HG02642 (cell line): ENCODE measurements at regions not wholly inside any gene's neighbourhood (a gene's known extent, or its start where the extent isn't known, plus 50 kb on each side); places are given as distances from the start of the nearest gene placed in this dataset.
A peak's percentile ranks its signal among the peaks of the same experiment; 100 is the strongest.
"Not testable (repeated sequence)": the region's sequence is repeated elsewhere in the genome, so short reads cannot be mapped to it uniquely, and the experiment has no call there.

Experiments used
- ATAC-seq: cut with Tn5 transposase; IDR thresholded peaks from one replicate; pipeline ENCODE4 v1.9.1; 2021; ENCODE audit warnings: mild to moderate bottlenecking; ENCODE audit not compliant: unreplicated experiment, poor library complexity

- no peak for ATAC-seq
Measured at GRCh38 chr4:110830461-110830860, 207.6 kb upstream of the PITX2 start.

DNA sequence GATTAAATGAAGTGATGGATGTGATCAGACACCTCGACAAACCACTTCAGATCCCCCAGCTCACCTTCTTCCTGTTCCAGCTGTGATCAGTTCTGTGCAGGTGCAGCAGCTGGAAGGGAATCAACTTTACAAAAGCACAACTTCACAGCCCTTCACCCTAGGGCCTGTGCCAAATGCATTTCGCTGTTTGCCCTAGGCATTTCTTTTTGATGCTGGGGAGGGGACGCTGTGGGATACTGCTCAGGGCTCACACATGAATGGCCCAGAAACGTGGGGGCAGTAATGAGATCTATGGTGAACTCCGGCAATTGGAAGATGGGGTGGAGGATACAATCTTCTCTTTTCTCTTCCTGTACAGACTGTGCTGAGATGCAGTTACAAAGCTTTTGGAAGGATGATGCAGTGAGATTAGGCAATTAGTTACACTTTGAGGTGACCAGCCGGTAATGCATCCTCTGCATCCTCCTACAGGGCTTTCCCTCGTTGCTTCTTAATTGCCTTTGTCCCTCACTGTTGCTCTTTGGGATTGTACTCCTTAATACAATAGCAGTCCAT, 215.1 kb upstream of the PITX2 start:
- ATAC-seq, result no peak

DNA sequence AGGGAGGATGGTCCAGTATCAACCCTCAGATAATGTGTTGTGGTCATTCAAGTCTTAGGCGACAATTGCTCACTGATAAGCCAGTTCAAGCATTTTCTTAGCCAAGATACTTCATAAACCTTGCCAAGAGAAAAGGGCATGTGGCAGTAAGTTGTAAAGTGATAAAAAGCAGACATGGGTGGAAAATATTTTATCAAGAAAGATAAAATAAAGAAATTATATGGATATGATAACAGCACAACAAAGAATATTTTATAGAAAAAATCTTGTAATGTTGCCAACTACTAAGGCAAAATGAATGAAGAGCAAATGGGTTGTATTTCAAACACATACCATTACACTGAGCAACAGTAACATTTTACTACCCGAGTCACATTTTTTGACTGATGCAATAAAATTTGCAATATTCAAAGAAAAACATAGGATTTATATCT, 217.4 kb upstream of the PITX2 start:
- no peak for ATAC-seq

GRCh38 chr4:110848787-110849186, 225.9 kb upstream of the PITX2 start:
- ATAC-seq, result no peak

- ATAC-seq, result no peak
Measured at GRCh38 chr4:110849461-110849860, 226.6 kb upstream of the PITX2 start.

- no peak for ATAC-seq
Measured at GRCh38 chr4:110850461-110851442, 227.9 kb upstream of the PITX2 start.

- ATAC-seq, result no peak
Measured at GRCh38 chr4:110851989-110852388, 229.1 kb upstream of the PITX2 start.

- no peak for ATAC-seq
Measured at GRCh38 chr4:110852793-110853192, 229.9 kb upstream of the PITX2 start.

- ATAC-seq, result no peak
Measured at GRCh38 chr4:110853242-110853641, 230.4 kb upstream of the PITX2 start.

- no peak for ATAC-seq
Measured at GRCh38 chr4:110854021-110854678, 231.3 kb upstream of the PITX2 start.

GRCh38 chr4:110860125-110860524, 237.2 kb upstream of the PITX2 start:
- no peak for ATAC-seq

- ATAC-seq, result no peak
Measured at GRCh38 chr4:110860901-110861300, 238.0 kb upstream of the PITX2 start.

DNA sequence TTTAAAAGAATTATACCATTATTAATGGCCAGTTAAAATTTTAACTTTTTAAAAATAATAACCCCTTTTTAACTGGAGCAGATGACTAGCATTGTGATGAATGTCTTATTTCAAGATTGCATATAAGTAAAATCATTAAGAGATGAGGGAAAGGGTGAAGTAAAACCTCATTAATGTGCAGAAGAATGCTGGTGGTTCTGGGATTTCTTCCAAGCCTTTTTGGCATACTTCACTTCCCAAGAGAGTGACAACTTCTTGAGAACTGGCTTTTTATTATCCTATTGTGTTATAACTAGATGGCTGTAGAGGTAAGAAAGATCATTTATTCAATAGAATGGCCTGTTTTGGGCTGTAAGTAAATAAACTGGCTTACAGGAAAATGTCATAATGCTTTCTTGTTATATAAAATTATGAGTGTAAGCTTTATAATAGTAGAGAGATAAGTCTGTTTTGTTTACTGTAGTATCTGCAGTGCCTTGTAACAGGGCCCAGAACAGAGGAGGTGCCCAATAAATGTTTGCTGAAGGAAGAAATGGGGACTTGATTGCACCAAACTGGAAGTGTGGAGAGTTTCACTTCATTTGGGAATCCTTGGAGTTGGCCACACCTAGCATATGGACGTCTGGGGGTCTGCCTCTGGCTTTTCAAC, 242.9 kb upstream of the PITX2 start:
- no peak for ATAC-seq

- ATAC-seq, result peak; percentile 72
Measured at GRCh38 chr4:110867251-110867960, 244.5 kb upstream of the PITX2 start.

- ATAC-seq, result no peak
Measured at GRCh38 chr4:110867981-110868720, 245.3 kb upstream of the PITX2 start.

DNA sequence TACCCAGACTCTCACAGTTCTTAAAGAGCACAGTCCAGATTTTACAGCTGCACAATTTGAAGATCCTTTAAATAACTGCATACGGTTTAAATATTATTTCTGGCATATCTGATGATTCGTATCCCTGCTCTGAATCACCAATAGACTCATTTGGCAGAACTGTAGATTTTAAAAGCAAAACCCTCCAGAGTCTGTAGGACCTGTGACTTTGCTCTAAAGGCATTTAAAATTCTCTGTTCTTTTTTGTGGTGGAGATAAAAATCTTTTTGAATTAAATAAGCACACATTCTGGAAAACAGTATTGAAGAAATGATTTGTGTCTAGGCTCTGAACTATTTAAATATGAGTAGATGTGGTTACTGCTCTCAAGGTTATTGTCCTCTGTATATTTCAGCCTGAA, 246.2 kb upstream of the PITX2 start:
- ATAC-seq, result no peak

- ATAC-seq, result peak; percentile 77
Measured at GRCh38 chr4:110869862-110870572, 247.1 kb upstream of the PITX2 start.

DNA sequence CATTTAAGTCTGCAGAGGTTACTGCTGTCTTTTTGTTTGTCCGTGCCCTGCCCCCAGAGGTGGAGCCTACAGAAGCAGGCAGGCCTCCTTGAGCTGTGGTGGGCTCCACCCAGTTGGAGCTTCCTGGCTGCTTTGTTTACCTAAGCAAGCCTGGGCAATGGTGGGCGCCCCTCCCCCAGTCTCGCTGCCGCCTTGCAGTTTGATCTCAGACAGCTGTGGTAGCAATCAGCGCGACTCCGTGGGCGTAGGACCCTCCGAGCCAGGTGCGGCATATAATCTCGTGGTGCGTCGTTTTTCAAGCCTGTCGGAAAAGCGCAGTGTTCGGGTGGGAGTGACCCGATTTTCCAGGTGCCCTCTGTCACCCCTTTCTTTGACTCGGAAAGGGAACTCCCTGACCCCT, 253.3 kb upstream of the PITX2 start:
- ATAC-seq, result not testable (repeated sequence)

DNA sequence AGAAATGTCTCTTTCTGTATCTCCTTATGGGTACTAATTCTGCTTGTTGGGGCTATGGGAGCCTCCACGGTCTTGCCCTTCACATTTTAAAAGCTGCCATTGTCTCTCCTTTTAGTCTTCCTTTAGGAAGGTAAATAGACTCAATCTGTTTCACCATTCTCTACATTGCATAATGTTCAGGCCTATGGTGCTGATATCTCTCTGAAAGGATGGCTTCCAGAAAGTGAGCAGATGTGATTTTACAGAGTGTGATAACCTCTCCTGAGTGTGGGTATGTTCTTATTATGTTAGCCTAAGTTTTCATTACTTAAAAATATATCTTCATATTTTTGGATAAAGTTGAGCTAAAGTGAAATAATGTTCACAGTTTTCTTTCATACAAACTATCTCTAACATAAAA, 254.0 kb upstream of the PITX2 start:
- ATAC-seq, result no peak
